Frontal cortex (tissue), 3 donors: ENCODE measurements at regions not wholly inside any gene's neighbourhood (a gene's known extent, or its start where the extent isn't known, plus 50 kb on each side); places are given as distances from the start of the nearest gene placed in this dataset.
A peak's percentile ranks its signal among the peaks of the same experiment; 100 is the strongest.
"Not testable (repeated sequence)": the region's sequence is repeated elsewhere in the genome, so short reads cannot be mapped to it uniquely, and the experiment has no call there.

Source experiments
- DNase-seq, 2 donors: peaks; one replicate each; pipeline ENCODE4 v3.0.0; 2012; ENCODE audit warnings: low spot score in 2 of 2
- FAIRE-seq: peaks from 2 replicates; lab custom pipeline; 2012; peaks lifted over from hg19 to GRCh38; lab: Jason Lieb, UNC
- donor health status: control.
- donor health status: control.
- donor health status: control.

- not testable (repeated sequence) for DNase-seq, FAIRE-seq
Measured at GRCh38 chr4:131883181-131883580, 1265.9 kb upstream of the PCDH10 start.

- FAIRE-seq, result peak; percentile 98
- not testable (repeated sequence) for DNase-seq
Measured at GRCh38 chr4:131925662-131926061, 1223.4 kb upstream of the PCDH10 start.

- DNase-seq, FAIRE-seq: not testable (repeated sequence)
Measured at GRCh38 chr4:131967646-131968045, 1181.4 kb upstream of the PCDH10 start.

GRCh38 chr4:131974730-131975129, 1174.4 kb upstream of the PCDH10 start:
- FAIRE-seq, result no peak
- no peak for DNase-seq

- DNase-seq, result not testable (repeated sequence)
Measured at GRCh38 chr4:131975276-131976132, 1173.6 kb upstream of the PCDH10 start.

GRCh38 chr4:131976133-131977002, 1172.7 kb upstream of the PCDH10 start:
- not testable (repeated sequence) for DNase-seq, FAIRE-seq

More at GRCh38 chr4:131975276-131976132, 1173.6 kb upstream of the PCDH10 start:
- not testable (repeated sequence) for FAIRE-seq

- no peak for FAIRE-seq
Measured at GRCh38 chr4:131978120-131978519, 1171.0 kb upstream of the PCDH10 start.

GRCh38 chr4:131989576-131989975, 1159.5 kb upstream of the PCDH10 start:
- no peak for DNase-seq
- FAIRE-seq, result no peak

More at GRCh38 chr4:131978120-131978519, 1171.0 kb upstream of the PCDH10 start:
- DNase-seq, result no peak

GRCh38 chr4:132001542-132001941, 1147.6 kb upstream of the PCDH10 start:
- FAIRE-seq (no peak), DNase-seq (no peak)

GRCh38 chr4:132003593-132003992, 1145.5 kb upstream of the PCDH10 start:
- FAIRE-seq, result no peak

GRCh38 chr4:132015321-132015720, 1133.8 kb upstream of the PCDH10 start:
- DNase-seq, result no peak

More at GRCh38 chr4:132003593-132003992, 1145.5 kb upstream of the PCDH10 start:
- DNase-seq, result no peak

GRCh38 chr4:132016703-132017350, 1132.3 kb upstream of the PCDH10 start:
- DNase-seq (no peak), FAIRE-seq (peak; percentile 79)

More at GRCh38 chr4:132015321-132015720, 1133.8 kb upstream of the PCDH10 start:
- no peak for FAIRE-seq

GRCh38 chr4:132026166-132026565, 1122.9 kb upstream of the PCDH10 start:
- DNase-seq (no peak), FAIRE-seq (no peak)

GRCh38 chr4:132026816-132027215, 1122.3 kb upstream of the PCDH10 start:
- FAIRE-seq (no peak), DNase-seq (no peak)

- FAIRE-seq, result no peak
- no peak for DNase-seq
Measured at GRCh38 chr4:132056496-132056895, 1092.6 kb upstream of the PCDH10 start.

- DNase-seq (no peak), FAIRE-seq (no peak)
Measured at GRCh38 chr4:132059227-132059626, 1089.9 kb upstream of the PCDH10 start.

GRCh38 chr4:132062611-132063239, 1086.4 kb upstream of the PCDH10 start:
- FAIRE-seq (no peak), DNase-seq (no peak)

GRCh38 chr4:132063829-132064228, 1085.3 kb upstream of the PCDH10 start:
- no peak for FAIRE-seq
- DNase-seq, result no peak

- DNase-seq (no peak), FAIRE-seq (no peak)
Measured at GRCh38 chr4:132065940-132066495, 1083.1 kb upstream of the PCDH10 start.
